ENCODE measurements at regions not wholly inside any gene's neighbourhood (a gene's known extent, or its start where the extent isn't known, plus 50 kb on each side); places are given as distances from the start of the nearest gene placed in this dataset.

DNA sequence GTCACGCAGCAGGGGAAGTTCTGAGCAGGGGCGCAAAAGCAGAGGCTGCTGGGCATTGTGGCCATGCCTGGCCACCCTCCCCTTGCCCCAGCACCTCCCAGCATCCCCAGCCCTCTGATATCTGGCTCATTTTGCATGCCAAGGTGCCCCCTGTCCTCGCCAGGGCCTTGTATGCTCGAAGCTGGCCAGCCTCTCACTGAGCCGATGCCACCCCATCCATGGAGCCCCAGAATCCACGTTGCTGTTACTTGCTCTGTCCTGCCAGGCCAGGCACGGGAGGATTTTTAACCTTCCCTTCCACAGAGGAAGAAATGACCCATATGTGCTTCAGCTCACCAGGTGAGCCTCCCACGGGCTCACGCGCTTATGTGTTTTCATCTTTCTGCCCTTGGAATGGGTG is 413.4 kb downstream of the BCL11B start:
- H3K9me3 Mint-ChIP-seq: no peaks in the 10 kb centered on the region
- ChIA-PET POLR2A (no interaction called here), CTCF (no interaction called here)
- no peak for DNase-seq
- no peak overlapping the region for H3K27ac Mint-ChIP-seq
- no peaks in the 10 kb centered on the region for H3K4me1 Mint-ChIP-seq
- peaks cover 7% of the 10 kb centered on the region for H3K27me3 Mint-ChIP-seq
- H3K36me3 Mint-ChIP-seq (ENCODE audit: low read depth): no peaks in the 10 kb centered on the region
- H3K4me3 Mint-ChIP-seq: no peak overlapping the region

DNA sequence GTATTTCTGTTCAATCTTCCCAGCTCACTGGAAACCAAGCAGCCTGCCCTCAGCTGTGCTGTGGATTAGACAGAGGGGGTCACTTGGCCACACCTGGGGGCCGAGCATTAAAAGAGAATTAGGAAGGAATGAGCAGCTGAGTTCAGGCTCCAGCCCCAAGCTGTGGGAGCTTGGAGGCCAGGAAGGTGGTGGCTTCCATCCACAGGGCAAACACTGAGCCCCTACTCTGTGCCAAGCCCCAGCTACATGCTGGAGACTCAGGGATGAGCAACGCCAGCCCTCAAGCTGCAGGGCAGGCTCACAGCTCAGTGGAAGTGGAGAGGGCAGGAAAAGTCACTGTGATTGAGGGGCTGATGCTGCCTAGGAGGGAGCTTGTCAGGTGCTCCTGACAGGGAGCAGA is 412.7 kb downstream of the BCL11B start:
- Mint-ChIP-seq H3K9me3 (no peaks in the 10 kb centered on the region), H3K4me3 (no peak overlapping the region), H3K27ac (no peak overlapping the region), H3K36me3 (ENCODE audit: low read depth) (no peaks in the 10 kb centered on the region), H3K4me1 (no peaks in the 10 kb centered on the region), H3K27me3 (peaks cover 5% of the 10 kb centered on the region)
- POLR2A ChIA-PET: no interaction called here
- DNase-seq: no peak
- CTCF ChIA-PET: no interaction called here

DNA sequence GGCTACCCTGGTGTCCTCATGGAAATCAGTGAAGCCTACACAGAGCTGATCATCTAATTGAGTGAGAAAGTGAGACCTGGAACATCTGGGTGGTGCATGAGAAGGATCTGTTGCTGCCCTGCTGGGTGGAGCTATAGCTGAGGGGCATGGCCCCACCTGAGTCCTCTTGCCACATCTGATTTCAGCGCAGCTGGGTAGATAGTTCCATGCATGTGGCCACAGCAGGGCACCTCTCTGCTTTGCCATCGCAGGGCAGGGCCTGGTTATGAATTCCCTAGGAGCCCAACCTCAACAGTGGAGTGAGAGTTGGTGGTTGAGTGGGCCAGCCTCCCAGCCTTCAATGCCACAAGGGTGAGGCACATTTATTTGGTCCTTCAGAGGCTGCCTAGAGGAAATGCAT is 407.8 kb downstream of the BCL11B start:
- POLR2A ChIA-PET: no interaction called here
- DNase-seq: no peak
- CTCF ChIA-PET: no interaction called here
- H3K9me3 Mint-ChIP-seq: no peaks in the 10 kb centered on the region
- no peaks in the 10 kb centered on the region for H3K4me1 Mint-ChIP-seq
- H3K27me3 Mint-ChIP-seq: peaks cover 1% of the 10 kb centered on the region
- H3K27ac Mint-ChIP-seq: no peak overlapping the region
- no peaks in the 10 kb centered on the region for H3K36me3 Mint-ChIP-seq (ENCODE audit: low read depth)
- no peak overlapping the region for H3K4me3 Mint-ChIP-seq

DNA sequence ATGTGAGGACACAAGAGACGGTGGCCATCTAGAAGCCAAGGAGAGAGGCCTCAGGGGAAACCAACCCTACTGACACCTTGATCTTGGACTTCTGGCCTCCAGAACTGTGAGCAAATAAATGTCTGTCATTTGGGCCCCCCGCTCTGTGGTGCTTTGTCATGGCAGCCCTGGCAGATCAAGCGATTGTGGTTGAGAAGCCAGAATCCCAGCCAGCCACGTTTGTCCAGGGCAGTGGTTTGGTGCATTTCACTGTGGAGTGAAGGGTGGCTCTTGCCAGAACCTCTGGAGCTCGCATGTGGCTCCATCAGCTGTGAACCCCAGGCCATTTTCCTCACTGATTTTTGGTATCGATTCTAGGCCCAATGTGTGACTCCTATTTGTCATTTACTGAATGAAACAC is 404.9 kb downstream of the BCL11B start:
- Mint-ChIP-seq H3K36me3 (ENCODE audit: low read depth) (no peaks in the 10 kb centered on the region), H3K4me3 (no peak overlapping the region), H3K9me3 (no peaks in the 10 kb centered on the region), H3K27ac (no peak overlapping the region), H3K27me3 (peaks cover 1% of the 10 kb centered on the region), H3K4me1 (no peaks in the 10 kb centered on the region)
- CTCF ChIA-PET: interaction anchor here (0.5 kb wide), 1 partner anchor 1459 kb away, joined by 3 read pairs; no protein-coding TSS in a partner anchor
- DNase-seq: no peak
- POLR2A ChIA-PET: no interaction called here

DNA sequence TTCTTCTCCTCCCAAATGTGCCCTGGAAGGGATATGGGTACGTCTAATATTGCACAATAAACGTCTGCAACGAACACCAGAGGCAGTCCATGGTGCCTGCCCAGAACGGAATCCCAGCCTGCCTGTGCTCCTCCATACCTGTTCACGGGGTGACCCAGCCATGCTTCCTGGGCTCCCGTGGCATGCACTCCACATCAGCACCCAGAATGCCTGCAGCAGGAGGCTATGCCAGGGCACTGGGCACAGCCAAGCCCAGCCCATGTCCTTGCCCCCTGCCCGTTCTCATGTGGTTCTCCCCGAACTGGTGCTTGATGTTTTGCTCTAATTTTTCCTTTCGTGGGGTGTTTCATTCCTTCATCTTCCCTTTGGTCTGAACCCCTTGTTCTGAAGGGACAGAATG is 404.3 kb downstream of the BCL11B start:
- H3K36me3 Mint-ChIP-seq (ENCODE audit: low read depth): no peaks in the 10 kb centered on the region
- CTCF ChIA-PET: no interaction called here
- H3K9me3 Mint-ChIP-seq: no peaks in the 10 kb centered on the region
- DNase-seq: no peak
- POLR2A ChIA-PET: no interaction called here
- H3K4me3 Mint-ChIP-seq: no peak overlapping the region
- no peaks in the 10 kb centered on the region for H3K27me3 Mint-ChIP-seq
- no peak overlapping the region for H3K27ac Mint-ChIP-seq
- no peaks in the 10 kb centered on the region for H3K4me1 Mint-ChIP-seq

DNA sequence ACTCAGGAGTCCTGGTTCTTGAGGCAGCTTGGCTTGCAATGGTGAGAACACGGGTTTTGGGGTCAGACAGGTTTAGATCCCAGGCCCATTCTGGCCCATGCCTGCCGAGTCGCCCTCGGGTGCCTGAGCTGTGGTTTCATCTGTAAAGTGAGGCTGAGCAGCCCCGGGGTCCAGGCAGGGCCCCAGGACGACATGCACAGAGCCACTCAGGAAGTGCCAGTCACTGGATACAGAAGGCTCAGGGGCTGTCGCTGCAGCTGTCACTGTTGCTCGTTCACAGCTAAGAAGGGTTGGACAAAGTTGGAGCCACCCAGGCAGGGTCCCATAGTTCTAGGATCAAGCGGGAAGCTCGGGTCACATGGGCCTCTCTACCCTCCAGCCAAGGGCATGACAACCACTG is 403.1 kb downstream of the BCL11B start:
- Mint-ChIP-seq H3K27ac (no peak overlapping the region), H3K4me1 (no peaks in the 10 kb centered on the region), H3K9me3 (peaks cover 3% of the 10 kb centered on the region), H3K36me3 (ENCODE audit: low read depth) (no peaks in the 10 kb centered on the region), H3K27me3 (no peaks in the 10 kb centered on the region), H3K4me3 (no peak overlapping the region)
- ChIA-PET CTCF (no interaction called here), POLR2A (no interaction called here)
- DNase-seq: no peak

DNA sequence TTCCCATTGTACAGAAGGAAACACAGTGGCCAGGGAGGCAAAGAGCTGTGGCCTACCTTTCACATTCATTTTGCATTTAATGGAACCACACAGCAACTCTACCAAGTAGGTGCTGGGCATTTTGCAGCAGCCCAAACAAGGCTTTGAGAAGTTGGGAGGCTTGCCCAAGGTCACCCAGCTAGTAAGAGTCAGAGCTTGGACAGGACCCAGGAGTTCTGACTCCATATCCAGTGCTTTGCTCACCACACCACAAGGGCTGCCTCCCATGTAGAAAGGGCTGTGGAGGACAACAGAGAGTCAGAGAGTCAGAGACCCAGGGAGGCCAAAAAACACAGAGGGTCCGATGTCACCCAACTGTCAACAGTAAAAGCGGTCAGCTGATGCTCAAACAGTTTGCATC is 400.2 kb downstream of the BCL11B start:
- ChIA-PET CTCF (no interaction called here), POLR2A (interaction anchor here (0.6 kb wide), 1 partner anchor 288 kb away, joined by 3 read pairs; no protein-coding TSS in a partner anchor)
- DNase-seq: no peak
- Mint-ChIP-seq H3K27ac (no peak overlapping the region), H3K36me3 (ENCODE audit: low read depth) (no peaks in the 10 kb centered on the region), H3K27me3 (no peaks in the 10 kb centered on the region), H3K4me3 (no peak overlapping the region), H3K4me1 (no peaks in the 10 kb centered on the region), H3K9me3 (peaks cover 3% of the 10 kb centered on the region)

DNA sequence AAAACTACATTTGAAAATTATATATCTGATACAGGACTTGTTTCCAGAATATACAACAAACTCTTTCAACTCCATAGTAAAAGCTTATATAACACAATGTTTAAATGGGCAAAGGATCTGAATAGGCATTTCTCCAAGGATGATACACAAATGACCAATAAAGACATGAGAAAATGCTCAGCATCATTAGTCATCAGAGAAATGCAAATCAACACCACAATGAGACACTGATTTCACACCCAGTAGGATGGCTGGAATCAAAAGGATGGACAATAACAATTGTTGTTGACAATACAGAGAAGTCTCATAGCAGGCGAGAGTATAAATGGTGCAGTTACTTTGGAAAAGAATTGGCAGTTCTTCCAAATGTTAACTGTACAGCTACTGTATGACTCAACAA is 394.9 kb downstream of the BCL11B start:
- POLR2A ChIA-PET: no interaction called here
- no peak overlapping the region for H3K4me3 Mint-ChIP-seq
- H3K27ac Mint-ChIP-seq: no peak overlapping the region
- H3K36me3 Mint-ChIP-seq (ENCODE audit: low read depth): peaks cover 2% of the 10 kb centered on the region
- H3K4me1 Mint-ChIP-seq: no peaks in the 10 kb centered on the region
- no peaks in the 10 kb centered on the region for H3K27me3 Mint-ChIP-seq
- H3K9me3 Mint-ChIP-seq: peaks cover 27% of the 10 kb centered on the region
- CTCF ChIA-PET: no interaction called here
- DNase-seq: no peak

DNA sequence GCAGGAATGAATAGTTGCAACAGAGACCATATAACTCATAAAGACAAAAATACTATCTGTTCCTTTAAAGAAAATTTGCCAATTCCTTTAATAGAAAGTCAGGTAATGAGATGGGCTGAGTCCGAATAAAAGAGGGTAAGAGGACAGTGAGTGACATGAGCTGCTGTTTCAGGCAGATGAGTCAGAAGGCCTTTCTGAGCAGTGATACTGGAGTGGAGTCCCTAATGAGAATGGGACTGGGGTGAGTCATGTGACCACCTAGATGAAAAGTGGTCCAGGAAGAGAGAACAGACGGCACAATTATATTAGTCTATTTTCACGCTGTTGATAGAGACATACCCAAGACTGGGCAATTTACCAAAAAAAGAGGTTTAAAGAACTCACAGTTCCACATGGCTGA is 393.7 kb downstream of the BCL11B start:
- Mint-ChIP-seq H3K4me3 (no peak overlapping the region), H3K9me3 (peaks cover 26% of the 10 kb centered on the region), H3K27ac (no peak overlapping the region), H3K4me1 (no peaks in the 10 kb centered on the region), H3K27me3 (no peaks in the 10 kb centered on the region), H3K36me3 (ENCODE audit: low read depth) (peaks cover 2% of the 10 kb centered on the region)
- no peak for DNase-seq
- ChIA-PET POLR2A (no interaction called here), CTCF (no interaction called here)

DNA sequence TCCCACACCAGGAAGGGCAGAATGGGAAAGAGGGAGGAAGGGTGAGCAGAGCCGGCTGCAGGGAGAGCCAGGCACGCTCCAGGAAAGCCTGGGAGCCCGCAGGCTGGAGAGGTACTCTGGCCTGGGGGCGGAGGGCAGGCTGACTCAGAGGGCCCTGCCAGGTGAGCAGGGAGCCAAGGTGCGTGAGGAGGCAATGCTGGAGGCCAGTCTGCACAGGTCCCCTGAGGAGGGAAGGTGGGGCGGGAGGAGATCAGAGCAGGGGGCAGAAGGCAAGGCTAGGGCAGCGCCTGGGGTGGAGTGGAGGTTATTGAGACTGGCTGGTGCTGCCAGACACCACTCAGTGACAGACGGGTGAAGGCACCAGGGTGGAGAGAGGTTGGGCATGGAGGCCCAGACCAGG is 385.0 kb downstream of the BCL11B start:
- POLR2A ChIA-PET: no interaction called here
- Mint-ChIP-seq H3K36me3 (ENCODE audit: low read depth) (no peaks in the 10 kb centered on the region), H3K9me3 (peaks cover 7% of the 10 kb centered on the region), H3K27ac (no peak overlapping the region), H3K4me1 (no peaks in the 10 kb centered on the region), H3K27me3 (no peaks in the 10 kb centered on the region), H3K4me3 (no peak overlapping the region)
- DNase-seq: no peak
- CTCF ChIA-PET: no interaction called here

DNA sequence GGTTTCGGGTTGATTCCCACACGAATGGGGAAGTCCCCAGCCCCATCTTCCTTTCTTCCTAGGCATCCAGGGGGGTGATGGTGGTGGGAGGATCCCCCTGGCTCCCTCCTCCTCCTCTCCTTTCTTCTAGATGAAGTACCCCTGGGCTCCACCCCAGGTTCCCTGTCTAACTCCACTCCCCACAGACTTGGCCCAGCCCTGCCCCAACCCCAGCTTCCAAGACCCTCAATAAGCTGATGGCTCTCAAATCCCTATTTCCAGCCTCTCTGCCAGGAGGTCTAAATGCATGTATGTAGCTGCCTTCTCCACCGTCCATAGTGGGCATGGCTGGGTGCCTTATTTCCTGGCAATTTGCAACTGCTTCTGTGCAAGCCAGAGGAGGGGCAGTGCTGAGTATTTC is 383.7 kb downstream of the BCL11B start:
- H3K4me3 Mint-ChIP-seq: no peak overlapping the region
- no peaks in the 10 kb centered on the region for H3K4me1 Mint-ChIP-seq
- DNase-seq: no peak
- POLR2A ChIA-PET: no interaction called here
- CTCF ChIA-PET: no interaction called here
- peaks cover 5% of the 10 kb centered on the region for H3K9me3 Mint-ChIP-seq
- H3K27me3 Mint-ChIP-seq: no peaks in the 10 kb centered on the region
- H3K36me3 Mint-ChIP-seq (ENCODE audit: low read depth): no peaks in the 10 kb centered on the region
- no peak overlapping the region for H3K27ac Mint-ChIP-seq

DNA sequence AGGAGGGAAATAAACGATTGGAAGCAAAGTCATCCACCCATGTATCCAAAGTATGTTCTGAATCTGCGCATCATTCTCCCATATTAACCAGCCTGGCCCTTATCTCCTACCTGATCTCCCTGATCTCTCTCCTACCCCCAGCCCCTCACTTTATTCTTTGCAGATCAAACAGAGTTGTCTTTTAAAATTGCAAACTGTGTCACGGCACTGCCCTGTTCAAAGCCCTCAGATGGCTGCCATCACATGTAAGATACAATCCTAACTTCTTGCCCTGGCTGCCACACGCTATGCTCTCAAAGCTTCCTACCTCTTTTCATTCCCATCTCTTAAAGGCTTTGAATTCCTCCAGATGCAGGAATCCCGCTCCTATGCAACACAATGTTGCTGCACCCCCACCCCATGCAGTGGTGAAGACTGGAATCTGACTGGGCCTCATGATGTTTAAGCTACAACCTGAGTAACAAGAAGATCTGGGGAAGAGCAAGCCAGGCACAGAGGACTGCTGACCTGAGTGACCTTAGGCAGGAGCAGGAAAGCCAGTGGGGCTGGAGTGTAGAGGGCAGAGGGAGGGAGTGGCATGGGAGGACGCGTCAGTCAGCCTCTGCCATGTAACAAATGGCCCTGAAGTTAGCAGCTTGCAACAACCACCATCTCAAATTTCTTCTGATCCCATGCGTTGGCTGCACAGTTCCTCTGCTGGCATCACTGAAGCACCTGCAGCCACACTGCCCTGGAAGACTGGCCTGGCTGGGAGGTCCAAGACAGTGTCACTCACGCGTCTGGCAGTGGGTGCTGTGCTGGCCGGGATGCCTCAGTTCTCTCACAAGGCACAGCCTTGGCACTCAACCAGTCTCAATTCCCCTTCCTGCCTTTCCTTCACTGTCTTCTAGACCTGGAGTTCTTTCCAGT is 382.8 kb downstream of the BCL11B start:
- Mint-ChIP-seq H3K4me3 (no peak overlapping the region), H3K36me3 (ENCODE audit: low read depth) (no peaks in the 10 kb centered on the region), H3K27ac (no peak overlapping the region), H3K4me1 (no peaks in the 10 kb centered on the region), H3K27me3 (no peaks in the 10 kb centered on the region), H3K9me3 (peaks cover 5% of the 10 kb centered on the region)
- CTCF ChIA-PET: no interaction called here
- no peak for DNase-seq
- POLR2A ChIA-PET: no interaction called here

DNA sequence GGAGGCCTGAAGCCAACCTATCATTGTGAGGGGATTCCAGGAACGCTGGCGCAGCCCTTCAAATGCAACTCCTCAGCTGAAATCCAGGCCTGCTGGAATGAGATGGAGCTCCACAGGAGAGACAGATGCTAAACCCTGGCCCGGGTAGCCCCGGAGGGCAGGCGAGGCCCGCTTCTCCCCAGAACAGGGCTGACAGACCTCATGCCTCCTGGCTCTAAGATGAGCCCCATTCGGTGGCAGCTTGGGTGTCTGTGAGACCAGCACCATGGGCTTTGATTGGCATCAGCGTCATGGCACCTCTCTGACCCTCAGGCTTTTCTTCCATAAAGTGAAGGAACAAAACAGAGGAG is 382.2 kb downstream of the BCL11B start:
- Mint-ChIP-seq H3K9me3 (peaks cover 3% of the 10 kb centered on the region), H3K4me3 (no peak overlapping the region), H3K27me3 (no peaks in the 10 kb centered on the region), H3K4me1 (no peaks in the 10 kb centered on the region), H3K27ac (no peak overlapping the region), H3K36me3 (ENCODE audit: low read depth) (no peaks in the 10 kb centered on the region)
- DNase-seq: no peak
- ChIA-PET CTCF (no interaction called here), POLR2A (no interaction called here)

DNA sequence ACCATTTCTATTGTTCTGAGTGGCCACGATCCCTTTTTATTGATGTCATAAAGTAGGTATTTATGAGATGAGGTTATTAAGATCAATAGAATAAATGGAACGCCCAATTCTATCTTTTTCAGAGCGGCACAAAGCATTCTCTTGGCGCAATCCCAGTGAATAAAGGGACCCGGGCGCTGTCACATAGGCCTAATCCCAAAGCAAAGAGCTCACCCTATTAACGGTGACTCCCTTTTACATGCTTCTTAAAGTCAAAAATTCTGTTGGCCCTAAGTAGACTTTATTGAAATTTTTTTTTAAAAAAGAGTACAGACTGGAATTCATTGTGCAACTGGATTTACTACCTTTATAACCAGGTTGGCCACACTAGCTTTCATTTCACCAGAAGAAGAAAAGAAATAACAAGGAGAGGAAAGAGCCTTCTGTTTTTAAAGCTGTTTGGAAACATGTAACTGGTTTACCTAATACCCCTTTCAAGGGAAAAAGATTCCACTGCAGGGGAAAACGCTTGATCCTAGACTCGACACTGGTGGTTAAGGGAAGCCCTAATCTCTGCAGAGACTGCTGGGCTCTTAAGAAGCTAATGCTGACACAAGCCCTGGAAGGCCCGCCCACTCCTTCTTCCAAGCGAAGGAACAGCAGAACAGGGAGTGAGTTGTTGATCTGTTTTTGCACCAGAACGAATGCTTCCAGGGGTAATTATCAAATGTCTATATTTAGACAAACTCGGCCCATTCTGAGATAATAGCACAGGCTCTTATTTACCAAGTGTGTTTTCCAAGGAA is 381.2 kb downstream of the BCL11B start:
- Mint-ChIP-seq H3K9me3 (no peaks in the 10 kb centered on the region), H3K27me3 (no peaks in the 10 kb centered on the region), H3K27ac (no peak overlapping the region), H3K36me3 (ENCODE audit: low read depth) (no peaks in the 10 kb centered on the region), H3K4me3 (no peak overlapping the region), H3K4me1 (no peaks in the 10 kb centered on the region)
- ChIA-PET CTCF (no interaction called here), POLR2A (no interaction called here)
- DNase-seq: no peak
